Activated CD8-positive, alpha-beta T cell treated with anti-CD3 and anti-CD28 coated beads for 36 hours (primary cell): ENCODE measurements at regions not wholly inside any gene's neighbourhood (a gene's known extent, or its start where the extent isn't known, plus 50 kb on each side); places are given as distances from the start of the nearest gene placed in this dataset.
"Not testable (repeated sequence)": the region's sequence is repeated elsewhere in the genome, so short reads cannot be mapped to it uniquely, and the experiment has no call there.

ENCODE experiments used
- ATAC-seq: fragments of 200-7000 bp; cut with Tn5 transposase; one replicate; pipeline ENCODE4 v1.10.0; 2021; ENCODE audit warnings: mild to moderate bottlenecking, moderate library complexity
- CTCF ChIA-PET: fragments of 350-600 bp; sonication (Branson Sonifier 250); formaldehyde crosslinking; loops from one replicate; lab custom pipeline; 2021; ENCODE audit warnings: antibody characterized with exemption; lab: Charles Lee
- POLR2A ChIA-PET: fragments of 350-600 bp; sonication (Branson Sonifier 250); formaldehyde crosslinking; loops from one replicate; lab custom pipeline; 2021; ENCODE audit warnings: antibody characterized with exemption; lab: Charles Lee
- DNase-seq: peaks from one replicate; pipeline ENCODE4 v3.0.0-alpha.2; 2020
- H3K27ac Mint-ChIP-seq: one replicate; pipeline ENCODE4 v1.8.0; 2021; ENCODE audit warnings: mild to moderate bottlenecking, mixed read lengths
- H3K27me3 Mint-ChIP-seq: one replicate; pipeline ENCODE4 v1.8.0; 2021; ENCODE audit warnings: mixed read lengths
- H3K36me3 Mint-ChIP-seq: one replicate; pipeline ENCODE4 v1.8.0; 2021; ENCODE audit warnings: low read depth, mixed read lengths
- H3K4me1 Mint-ChIP-seq: one replicate; pipeline ENCODE4 v1.8.0; 2021; ENCODE audit warnings: low read depth, mixed read lengths
- H3K4me3 Mint-ChIP-seq: one replicate; pipeline ENCODE4 v1.8.0; 2021; ENCODE audit warnings: mild to moderate bottlenecking, moderate library complexity, mixed read lengths
- H3K9me3 Mint-ChIP-seq: one replicate; pipeline ENCODE4 v1.8.0; 2021; ENCODE audit warnings: mixed read lengths
- CTCF ChIP-seq: fragments of 200-600 bp; IDR thresholded peaks from one replicate; pipeline ENCODE4 v1.8.0; 2022; ENCODE audit warnings: antibody characterized with exemption, mild to moderate bottlenecking
- intact Hi-C: fragments of 100-400 bp; cut with micrococcal nuclease; formaldehyde crosslinking; loops from one replicate; pipeline ENCODE4 v1.10.0; 2022

GRCh38 chr3:17872457-17872856, 130.0 kb upstream of the TBC1D5 start:
- no peaks in the 10 kb centered on the region for H3K4me1 Mint-ChIP-seq
- no peak for ATAC-seq
- no peaks in the 10 kb centered on the region for H3K9me3 Mint-ChIP-seq
- no peaks in the 10 kb centered on the region for H3K36me3 Mint-ChIP-seq
- CTCF ChIA-PET, result no interaction called here
- no peak overlapping the region for H3K4me3 Mint-ChIP-seq
- POLR2A ChIA-PET, result interaction anchor here (0.5 kb wide), 1 partner anchor 391 kb away, joined by 4 read pairs; no protein-coding TSS in a partner anchor
- H3K27ac Mint-ChIP-seq, result no peak overlapping the region
- TF ChIP-seq CTCF, result no peak
- intact Hi-C loops, result no loop called here
- H3K27me3 Mint-ChIP-seq, result peaks cover 1% of the 10 kb centered on the region
- no peak for DNase-seq

GRCh38 chr3:17865631-17866030, 123.2 kb upstream of the TBC1D5 start:
- no peaks in the 10 kb centered on the region for H3K9me3 Mint-ChIP-seq
- ChIA-PET POLR2A (interaction anchor here (0.7 kb wide), 1 partner anchor 42 kb away, joined by 3 read pairs; no protein-coding TSS in a partner anchor), CTCF (no interaction called here)

GRCh38 chr3:17861476-17861875, 119.0 kb upstream of the TBC1D5 start:
- Mint-ChIP-seq H3K4me1 (no peaks in the 10 kb centered on the region), H3K9me3 (no peaks in the 10 kb centered on the region), H3K27me3 (no peaks in the 10 kb centered on the region), H3K27ac (no peak overlapping the region), H3K4me3 (no peak overlapping the region), H3K36me3 (no peaks in the 10 kb centered on the region)
- POLR2A ChIA-PET, result interaction anchor here (0.6 kb wide), 1 partner anchor 59 kb away, joined by 3 read pairs; no protein-coding TSS in a partner anchor
- CTCF ChIA-PET, result no interaction called here
- DNase-seq, result no peak
- ATAC-seq, result no peak
- intact Hi-C loops, result no loop called here
- TF ChIP-seq CTCF, result no peak

More at GRCh38 chr3:17865631-17866030, 123.2 kb upstream of the TBC1D5 start:
- TF ChIP-seq CTCF, result no peak
- no peaks in the 10 kb centered on the region for H3K27me3 Mint-ChIP-seq
- DNase-seq, result no peak
- no peak overlapping the region for H3K27ac Mint-ChIP-seq
- no peaks in the 10 kb centered on the region for H3K4me1 Mint-ChIP-seq
- no peak for ATAC-seq
- no peak overlapping the region for H3K4me3 Mint-ChIP-seq
- intact Hi-C loops, result no loop called here
- no peaks in the 10 kb centered on the region for H3K36me3 Mint-ChIP-seq

GRCh38 chr3:17860840-17861471, 118.5 kb upstream of the TBC1D5 start:
- H3K27ac Mint-ChIP-seq, ATAC-seq, H3K4me1 Mint-ChIP-seq, intact Hi-C loops, DNase-seq, CTCF ChIA-PET, H3K27me3 Mint-ChIP-seq, H3K9me3 Mint-ChIP-seq, H3K4me3 Mint-ChIP-seq, H3K36me3 Mint-ChIP-seq: not testable (repeated sequence)
- POLR2A ChIA-PET, result interaction anchor here (0.6 kb wide), 1 partner anchor 59 kb away, joined by 3 read pairs; no protein-coding TSS in a partner anchor

- CTCF ChIA-PET, result interaction anchor here (4.6 kb wide), 1 partner anchor 11 kb away, joined by 16 read pairs; no protein-coding TSS in a partner anchor
- H3K36me3 Mint-ChIP-seq, result no peaks in the 10 kb centered on the region
These were observed 109.8 kb upstream of the TBC1D5 start for GRCh38 chr3:17852217-17852616.

More at GRCh38 chr3:17852217-17852616, 109.8 kb upstream of the TBC1D5 start:
- ATAC-seq (no peak), DNase-seq (no peak)
- peaks cover 3% of the 10 kb centered on the region for H3K4me1 Mint-ChIP-seq
- TF ChIP-seq CTCF, result no peak
- no peak overlapping the region for H3K4me3 Mint-ChIP-seq
- intact Hi-C loops, result no loop called here
- no peaks in the 10 kb centered on the region for H3K27me3 Mint-ChIP-seq
- no peaks in the 10 kb centered on the region for H3K9me3 Mint-ChIP-seq
- no peak overlapping the region for H3K27ac Mint-ChIP-seq
- POLR2A ChIA-PET, result no interaction called here
